Panc1 (cell line): ENCODE measurements at regions not wholly inside any gene's neighbourhood (a gene's known extent, or its start where the extent isn't known, plus 50 kb on each side); places are given as distances from the start of the nearest gene placed in this dataset.

Experiments used
- POLR2AphosphoS5 ChIP-seq: IDR thresholded peaks from 2 replicates; pipeline ENCODE4 v1.6.1; 2012; ENCODE audit warnings: mild to moderate bottlenecking, low read depth, low read length, moderate library complexity
- SIN3A ChIP-seq: IDR thresholded peaks from 2 replicates; pipeline ENCODE4 v1.6.1; 2012; ENCODE audit warnings: low read depth, mild to moderate bottlenecking, low read length, moderate library complexity, borderline replicate concordance; ENCODE audit not compliant: insufficient read depth
- TCF7L2 ChIP-seq: IDR thresholded peaks from 2 replicates; pipeline ENCODE4 v1.6.1; 2011; ENCODE audit warnings: mild to moderate bottlenecking, low read depth, low read length, inconsistent platforms
- TF ChIP-seq, protein P1 (sequence below): fragments of 450-650 bp; IDR thresholded peaks from 2 replicates; pipeline ENCODE4 v1.5.1; 2017; ENCODE audit warnings: mild to moderate bottlenecking

DNA sequence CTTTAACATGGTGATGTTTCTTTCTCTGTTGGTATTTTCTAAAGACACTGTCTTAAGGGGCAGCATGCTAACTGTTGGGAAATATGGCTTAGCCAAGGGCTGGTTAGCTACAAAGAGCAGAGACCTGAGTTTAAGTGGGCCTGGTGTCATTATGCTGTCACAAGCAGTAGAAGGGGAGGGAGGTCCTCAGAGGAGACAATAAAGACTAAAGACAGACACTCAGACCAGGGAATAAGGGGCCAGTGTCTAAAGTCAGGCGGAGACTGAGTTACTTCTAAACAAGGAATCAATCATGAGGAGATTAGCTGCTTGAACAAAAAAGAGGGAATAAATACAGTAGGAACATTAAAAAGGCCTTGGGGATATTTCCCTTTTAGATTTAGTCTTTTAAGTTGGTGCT, 142.7 kb upstream of the DPPA4 start:
- TF ChIP-seq SIN3A (no peak), TCF7L2 (no peak), POLR2AphosphoS5 (no peak)
- TF ChIP-seq, protein P1, sequence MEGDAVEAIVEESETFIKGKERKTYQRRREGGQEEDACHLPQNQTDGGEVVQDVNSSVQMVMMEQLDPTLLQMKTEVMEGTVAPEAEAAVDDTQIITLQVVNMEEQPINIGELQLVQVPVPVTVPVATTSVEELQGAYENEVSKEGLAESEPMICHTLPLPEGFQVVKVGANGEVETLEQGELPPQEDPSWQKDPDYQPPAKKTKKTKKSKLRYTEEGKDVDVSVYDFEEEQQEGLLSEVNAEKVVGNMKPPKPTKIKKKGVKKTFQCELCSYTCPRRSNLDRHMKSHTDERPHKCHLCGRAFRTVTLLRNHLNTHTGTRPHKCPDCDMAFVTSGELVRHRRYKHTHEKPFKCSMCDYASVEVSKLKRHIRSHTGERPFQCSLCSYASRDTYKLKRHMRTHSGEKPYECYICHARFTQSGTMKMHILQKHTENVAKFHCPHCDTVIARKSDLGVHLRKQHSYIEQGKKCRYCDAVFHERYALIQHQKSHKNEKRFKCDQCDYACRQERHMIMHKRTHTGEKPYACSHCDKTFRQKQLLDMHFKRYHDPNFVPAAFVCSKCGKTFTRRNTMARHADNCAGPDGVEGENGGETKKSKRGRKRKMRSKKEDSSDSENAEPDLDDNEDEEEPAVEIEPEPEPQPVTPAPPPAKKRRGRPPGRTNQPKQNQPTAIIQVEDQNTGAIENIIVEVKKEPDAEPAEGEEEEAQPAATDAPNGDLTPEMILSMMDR: no peak
